Vagina (tissue), 2 donors: ENCODE measurements at regions not wholly inside any gene's neighbourhood (a gene's known extent, or its start where the extent isn't known, plus 50 kb on each side); places are given as distances from the start of the nearest gene placed in this dataset.

Experiments
- CTCF ChIP-seq, 3 experiments: fragments of 450-650 bp in 2 of 3; fragments of 200-600 bp in 1 of 3; sonication (generic) in 1 of 3; IDR thresholded peaks; one replicate each; pipeline ENCODE4 v1.5.1; 2017 to 2019; ENCODE audit warnings: antibody characterized with exemption in 3 of 3, mild to moderate bottlenecking in 2 of 3, moderate library complexity in 2 of 3
- POLR2AphosphoS5 ChIP-seq, 2 donors: sonication (generic); formaldehyde crosslinking; IDR thresholded peaks; one replicate each; pipeline ENCODE4 v1.9.0; 2017; ENCODE audit warnings: antibody characterized with exemption in 2 of 2, mild to moderate bottlenecking in 2 of 2, low read depth in 1 of 2; ENCODE audit not compliant: insufficient read depth in 1 of 2

GRCh38 chr2:33706410-33706809, 107.3 kb upstream of the FAM98A start:
- no peak for TF ChIP-seq CTCF (IDR thresholded peaks at IDR 0.05)
- TF ChIP-seq POLR2AphosphoS5 (IDR thresholded peaks at IDR 0.05; ENCODE audit: insufficient read depth in 1 of 2, low read depth in 1 of 2), result no peak
